K562 (cell line): ENCODE measurements at regions not wholly inside any gene's neighbourhood (a gene's known extent, or its start where the extent isn't known, plus 50 kb on each side); places are given as distances from the start of the nearest gene placed in this dataset.

Experiments used
- ATAC-seq: fragments of 200-7000 bp; cut with Tn5 transposase; 3 replicates; pipeline ENCODE4 v1.9.1; 2020; ENCODE audit warnings: moderate library complexity
- BruUV-seq: library from RNA; stranded (reverse); fragments of 400-500 nt; replicated peaks from 2 replicates; lab custom pipeline; 2021; lab: Mats Ljungman, UMichigan
- CTCF ChIA-PET: fragments of 300-600 bp; formaldehyde crosslinking; extraction: SDS; loops from one replicate; lab custom pipeline; 2021; ENCODE audit warnings: low intra/inter-chr PET ratio; lab: Yijun Ruan, JAX
- POLR2A ChIA-PET: fragments of 300-600, 350-650 bp; sonication (Branson Sonifier 250); formaldehyde crosslinking; extraction: SDS; loops from one replicate; lab custom pipeline; 2021; ENCODE audit warnings: antibody characterized with exemption, inconsistent platforms; lab: Yijun Ruan, JAX
- DNase-seq, 4 experiments: peaks; one replicate each; pipeline versions ENCODE4 v3.0.0 to v3.0.0-alpha.2; 2011 to 2018; ENCODE audit warnings: low spot score in 3 of 4, mixed read lengths in 3 of 4; ENCODE audit errors: extremely low read depth in 1 of 4
- FAIRE-seq: peaks from 2 replicates; lab custom pipeline; 2011; peaks lifted over from hg19 to GRCh38; lab: Jason Lieb, UNC
- H2AFZ ChIP-seq: 2 replicates; pipeline ENCODE4 v1.6.0; 2011; ENCODE audit warnings: low read depth, low read length, control low read depth, inconsistent platforms
- H3K27ac ChIP-seq: fragments of 200-600 bp; 3 replicates; pipeline ENCODE4 v1.8.0; 2011; ENCODE audit warnings: low read depth, mild to moderate bottlenecking, control low read depth, inconsistent platforms, low read length, moderate library complexity, mixed read lengths; ENCODE audit errors: extremely low read depth
- H3K27me3 ChIP-seq, 2 experiments: fragments of 300-600 bp in 1 of 2; 2 replicates in 1 of 2; 3 replicates in 1 of 2; pipeline versions ENCODE4 v1.6.0 to v1.8.0; 2011; ENCODE audit warnings: inconsistent platforms in 2 of 2, low read length in 2 of 2, mild to moderate bottlenecking in 1 of 2, mixed read lengths in 1 of 2, moderate library complexity in 1 of 2; ENCODE audit not compliant: control insufficient read depth in 2 of 2, insufficient read depth in 2 of 2
- H3K36me3 ChIP-seq: fragments of 300-600 bp; 3 replicates; pipeline ENCODE4 v1.8.0; 2011; ENCODE audit warnings: mild to moderate bottlenecking, low read length, inconsistent platforms; ENCODE audit not compliant: control insufficient read depth, insufficient read depth
- H3K4me1 ChIP-seq, 2 experiments: fragments of 200-600 bp in 1 of 2; replicated peaks in 1 of 2; 2 replicates in 1 of 2; 3 replicates in 1 of 2; pipeline versions ENCODE4 v1.5.1 to v1.8.0; 2011; ENCODE audit warnings: inconsistent platforms in 2 of 2, low read length in 2 of 2, mild to moderate bottlenecking in 1 of 2, mixed read lengths in 1 of 2, moderate library complexity in 1 of 2; ENCODE audit not compliant: control insufficient read depth in 2 of 2, insufficient read depth in 2 of 2
- H3K4me2 ChIP-seq: 2 replicates; pipeline ENCODE4 v1.6.1; 2011; ENCODE audit warnings: low read length, control low read depth, inconsistent platforms, mixed read lengths; ENCODE audit not compliant: insufficient read depth
- H3K4me3 ChIP-seq: fragments of 200-600 bp; sonication (generic), shearing (Covaris generic); 2 replicates; pipeline ENCODE4 v1.5.1; 2016; ENCODE audit warnings: control low read depth, inconsistent platforms
- H3K79me2 ChIP-seq: fragments of 200-600 bp; 3 replicates; pipeline ENCODE4 v1.8.0; 2011; ENCODE audit warnings: low read length, inconsistent platforms; ENCODE audit not compliant: control insufficient read depth, insufficient read depth
- H3K9ac ChIP-seq, 2 experiments: 2 replicates each; pipeline versions ENCODE4 v1.6.0 to v1.6.1; 2011; ENCODE audit warnings: low read depth in 2 of 2, low read length in 2 of 2, control low read depth in 1 of 2, inconsistent platforms in 1 of 2, mild to moderate bottlenecking in 1 of 2, mixed read lengths in 1 of 2; ENCODE audit not compliant: insufficient read depth in 1 of 2
- H3K9me1 ChIP-seq: one replicate; pipeline ENCODE4 v1.6.0; 2011; ENCODE audit warnings: inconsistent platforms, mild to moderate bottlenecking, low read length, moderate library complexity; ENCODE audit not compliant: control insufficient read depth, insufficient read depth
- H3K9me3 ChIP-seq: replicated peaks from 2 replicates; pipeline ENCODE4 v1.5.1; 2011; ENCODE audit warnings: low read depth, low read length, inconsistent platforms; ENCODE audit not compliant: control insufficient read depth, insufficient read depth
- H4K20me1 ChIP-seq: replicated peaks from 2 replicates; pipeline ENCODE4 v1.6.1; 2011; ENCODE audit warnings: low read length, inconsistent platforms, mixed read lengths; ENCODE audit not compliant: control insufficient read depth, insufficient read depth
- CHD4 ChIP-seq: fragments of 200-600 bp; sonication (generic); IDR thresholded peaks from 3 replicates; pipeline ENCODE4 v1.6.1; 2012; ENCODE audit warnings: low read depth, mild to moderate bottlenecking, mixed read lengths, low read length, inconsistent platforms; ENCODE audit not compliant: insufficient read depth, insufficient replicate concordance, poor library complexity, severe bottlenecking
- FUS ChIP-seq: fragments of 200-400 bp; formaldehyde crosslinking; optimal IDR thresholded peaks from 2 replicates; pipeline ENCODE3; 2017; ENCODE audit warnings: low read depth, low read length
- HMGN3 ChIP-seq: IDR thresholded peaks from 2 replicates; pipeline ENCODE4 v1.6.1; 2011; ENCODE audit warnings: borderline replicate concordance, low read depth, mild to moderate bottlenecking, mixed read lengths, low read length; ENCODE audit not compliant: insufficient read length; ENCODE audit errors: extremely low read depth
- KLF6 ChIP-seq: fragments of 250-450 bp; sonication (Bioruptor Pico); IDR thresholded peaks from 2 replicates; pipeline ENCODE4 v1.4.0; 2020; ENCODE audit warnings: mild to moderate bottlenecking, moderate library complexity, borderline replicate concordance
- MTA3 ChIP-seq: fragments of 450-650 bp; formaldehyde crosslinking; IDR thresholded peaks from 2 replicates; pipeline ENCODE4 v1.6.1; 2017; ENCODE audit warnings: mild to moderate bottlenecking, borderline replicate concordance
- NR2C2 ChIP-seq, 2 experiments: fragments of 200-800 bp in 1 of 2; sonication (Bioruptor generic) in 1 of 2; sonication (generic) in 1 of 2; formaldehyde crosslinking in 1 of 2; IDR thresholded peaks; 2 replicates each; pipeline versions ENCODE4 v1.6.1 to v1.8.0; 2016 to 2022; ENCODE audit warnings: mild to moderate bottlenecking in 1 of 2, missing compliant biosample characterization in 1 of 2, missing genetic modification characterization in 1 of 2, missing genetic modification reagents in 1 of 2
- POLR2G ChIP-seq: fragments of 200-400 bp; formaldehyde crosslinking; IDR thresholded peaks from 2 replicates; pipeline ENCODE4 v1.6.1; 2017; ENCODE audit warnings: low read depth, mild to moderate bottlenecking, antibody characterized with exemption, low read length, moderate library complexity
- RB1 ChIP-seq: fragments of 450-650 bp; IDR thresholded peaks from 2 replicates; pipeline ENCODE4 v1.6.1; 2017; ENCODE audit warnings: low read depth, mild to moderate bottlenecking
- ZBTB17 ChIP-seq: fragments of 450-650 bp; formaldehyde crosslinking; IDR thresholded peaks from 2 replicates; pipeline ENCODE4 v1.4.0; 2020; ENCODE audit warnings: mild to moderate bottlenecking
- ZBTB8A ChIP-seq: fragments of 450-650 bp; IDR thresholded peaks from 2 replicates; pipeline ENCODE4 v1.6.1; 2018; ENCODE audit warnings: mild to moderate bottlenecking, moderate library complexity; ENCODE audit not compliant: partially characterized antibody
- ZC3H4 ChIP-seq: sonication (generic); formaldehyde crosslinking; IDR thresholded peaks from 2 replicates; pipeline ENCODE4 v1.9.0; 2021; ENCODE audit warnings: missing genetic modification reagents, borderline replicate concordance
- ZNF175 ChIP-seq: fragments of 200-800 bp; sonication (Bioruptor generic); IDR thresholded peaks from 2 replicates; pipeline ENCODE4 v1.6.1; 2016; ENCODE audit warnings: low read depth, mild to moderate bottlenecking, missing genetic modification characterization, missing compliant biosample characterization
- ZNF584 ChIP-seq: fragments of 200-800 bp; sonication (Bioruptor generic); IDR thresholded peaks from 2 replicates; pipeline ENCODE4 v1.6.1; 2016; ENCODE audit warnings: low read depth, mild to moderate bottlenecking, missing genetic modification characterization, missing compliant biosample characterization
- ZNF766 ChIP-seq: fragments of 200-800 bp; sonication (Bioruptor generic); conservative IDR thresholded peaks from 2 replicates; pipeline ENCODE4 v1.6.1; 2016; ENCODE audit warnings: missing genetic modification characterization, missing compliant biosample characterization
- WGBS: fragments of 100-300 bp; shearing (Covaris generic); methylation state at CpG from one replicate; pipeline ENCODE4 v1.1.6; 2016; ENCODE audit warnings: low coverage, mixed read lengths; ENCODE audit not compliant: insufficient coverage; ENCODE audit errors: missing lambda C conversion rate; 5-methylcytosine and 5-hydroxymethylcytosine counted together
- in situ Hi-C: fragments of 300-500 bp; cut with MboI; formaldehyde crosslinking; loops from 4 replicates; pipeline ENCODE4 v1.15.0; 2018; ENCODE audit warnings: inconsistent platforms, mixed read lengths
- intact Hi-C: fragments of 100-400 bp; cut with micrococcal nuclease; formaldehyde crosslinking; loops from 2 replicates; pipeline ENCODE4 v1.14.2; 2022

- no peak overlapping the region for H3K9ac ChIP-seq
Measured at GRCh38 chr9:1416261-1416660, 366.1 kb downstream of the DMRT2 start.

GRCh38 chr9:1421436-1421835 lies 371.3 kb downstream of the DMRT2 start:
- Histone ChIP-seq H3K4me2 (no peak overlapping the region), H2AFZ (no peak overlapping the region), H3K4me3 (no peak overlapping the region), H3K27ac (no peak overlapping the region), H3K36me3 (no peaks in the 10 kb centered on the region), H3K9me1 (no peaks in the 10 kb centered on the region), H3K79me2 (no peaks in the 10 kb centered on the region), H4K20me1 (no peaks in the 10 kb centered on the region), H3K4me1 (no peaks in the 10 kb centered on the region), H3K9me3 (no peaks in the 10 kb centered on the region), H3K27me3 (no peaks in the 10 kb centered on the region), H3K9ac (no peak overlapping the region)
- intact Hi-C loops: no loop called here
- no TSS peak for BruUV-seq
- no peak for DNase-seq
- CTCF ChIA-PET: no interaction called here
- POLR2A ChIA-PET: no interaction called here
- no peak for FAIRE-seq
- no peak for ATAC-seq
- 5% methylated on average over 2 of the region's 4 CpGs for WGBS
- in situ Hi-C loops: no loop called here
- TF ChIP-seq HMGN3 (no peak), POLR2G (no peak), KLF6 (CRISPR knock-in tag) (no peak), RB1 (no peak), ZBTB17 (no peak), ZC3H4 (CRISPR knock-in tag) (no peak), ZNF175 (CRISPR knock-in tag) (no peak), ZNF584 (CRISPR knock-in tag) (no peak), MTA3 (no peak), FUS (no peak), ZBTB8A (no peak), ZNF766 (no peak), NR2C2 (CRISPR knock-in tag; IDR thresholded peaks at IDR 0.05) (no peak), NR2C2 (tag; IDR thresholded peaks at IDR 0.05) (no peak)

More at GRCh38 chr9:1416261-1416660, 366.1 kb downstream of the DMRT2 start:
- POLR2A ChIA-PET: no interaction called here
- WGBS: 0% methylated on average over 4 of the region's 4 CpGs
- H3K27ac ChIP-seq: no peak overlapping the region
- H4K20me1 ChIP-seq: no peaks in the 10 kb centered on the region
- intact Hi-C loops: no loop called here
- ATAC-seq (no peak), FAIRE-seq (no peak), DNase-seq (no peak)
- H3K4me1 ChIP-seq: no peaks in the 10 kb centered on the region
- no peaks in the 10 kb centered on the region for H3K9me3 ChIP-seq
- no peak overlapping the region for H3K4me2 ChIP-seq
- BruUV-seq: no TSS peak
- H3K4me3 ChIP-seq: no peak overlapping the region
- no peak overlapping the region for H2AFZ ChIP-seq
- in situ Hi-C loops: no loop called here
- TF ChIP-seq CHD4: no peak
- H3K9me1 ChIP-seq: no peaks in the 10 kb centered on the region
- no peaks in the 10 kb centered on the region for H3K79me2 ChIP-seq
- CTCF ChIA-PET: no interaction called here
- no peaks in the 10 kb centered on the region for H3K36me3 ChIP-seq
- H3K27me3 ChIP-seq: no peaks in the 10 kb centered on the region
